ENCODE measurements at regions not wholly inside any gene's neighbourhood (a gene's known extent, or its start where the extent isn't known, plus 50 kb on each side); places are given as distances from the start of the nearest gene placed in this dataset.
A peak's percentile ranks its signal among the peaks of the same experiment; 100 is the strongest.
"Not testable (repeated sequence)": the region's sequence is repeated elsewhere in the genome, so short reads cannot be mapped to it uniquely, and the experiment has no call there.

GRCh38 chr16:77488652-77489051 lies 53.8 kb upstream of the ADAMTS18 start:
- DNase-seq (ENCODE audit: low read depth) = no peak

GRCh38 chr16:77491091-77491490 lies 56.3 kb upstream of the ADAMTS18 start:
- DNase-seq (ENCODE audit: low read depth) = no peak

- no peak for DNase-seq (ENCODE audit: low read depth)
These were observed 62.1 kb upstream of the ADAMTS18 start for GRCh38 chr16:77496934-77497333.

GRCh38 chr16:77499373-77500285 lies 64.8 kb upstream of the ADAMTS18 start:
- DNase-seq (ENCODE audit: low read depth) = peak; percentile 64

- no peak for DNase-seq (ENCODE audit: low read depth)
These were observed 65.4 kb upstream of the ADAMTS18 start for GRCh38 chr16:77500286-77500598.

GRCh38 chr16:77500934-77501664 lies 66.3 kb upstream of the ADAMTS18 start:
- DNase-seq (ENCODE audit: low read depth) = no peak

- no peak for DNase-seq (ENCODE audit: low read depth)
These were observed 67.6 kb upstream of the ADAMTS18 start for GRCh38 chr16:77502448-77502847.

GRCh38 chr16:77506492-77506891 lies 71.7 kb upstream of the ADAMTS18 start:
- DNase-seq (ENCODE audit: low read depth) = not testable (repeated sequence)

GRCh38 chr16:77509051-77509450 lies 74.2 kb upstream of the ADAMTS18 start:
- no peak for DNase-seq (ENCODE audit: low read depth)

- DNase-seq (ENCODE audit: low read depth) = no peak
These were observed 75.0 kb upstream of the ADAMTS18 start for GRCh38 chr16:77509796-77510195.

- no peak for DNase-seq (ENCODE audit: low read depth)
These were observed 76.2 kb upstream of the ADAMTS18 start for GRCh38 chr16:77511053-77511452.

GRCh38 chr16:77514500-77515220 lies 79.8 kb upstream of the ADAMTS18 start:
- DNase-seq (ENCODE audit: low read depth) = no peak

- DNase-seq (ENCODE audit: low read depth) = not testable (repeated sequence)
These were observed 90.4 kb upstream of the ADAMTS18 start for GRCh38 chr16:77525226-77525625.

- peak; percentile 89 for DNase-seq (ENCODE audit: low read depth)
These were observed 96.9 kb upstream of the ADAMTS18 start for GRCh38 chr16:77531752-77532151.

GRCh38 chr16:77536809-77537208 lies 102.0 kb upstream of the ADAMTS18 start:
- no peak for DNase-seq (ENCODE audit: low read depth)

GRCh38 chr16:77539421-77540034 lies 104.7 kb upstream of the ADAMTS18 start:
- DNase-seq (ENCODE audit: low read depth) = no peak

GRCh38 chr16:77540646-77541045 lies 105.8 kb upstream of the ADAMTS18 start:
- peak; percentile 44 for DNase-seq (ENCODE audit: low read depth)

GRCh38 chr16:77541165-77541564 lies 106.3 kb upstream of the ADAMTS18 start:
- DNase-seq (ENCODE audit: low read depth) = no peak

GRCh38 chr16:77548151-77548550 lies 113.3 kb upstream of the ADAMTS18 start:
- DNase-seq (ENCODE audit: low read depth) = no peak

- DNase-seq (ENCODE audit: low read depth) = no peak
These were observed 113.9 kb upstream of the ADAMTS18 start for GRCh38 chr16:77548766-77549165.

- no peak for DNase-seq (ENCODE audit: low read depth)
These were observed 115.0 kb upstream of the ADAMTS18 start for GRCh38 chr16:77549876-77550275.

GRCh38 chr16:77551357-77551756 lies 116.5 kb upstream of the ADAMTS18 start:
- peak; percentile 51 for DNase-seq (ENCODE audit: low read depth)

Data from fibroblast of gingiva (primary cell).